Peyer's patch (tissue), 4 donors: ENCODE measurements at regions not wholly inside any gene's neighbourhood (a gene's known extent, or its start where the extent isn't known, plus 50 kb on each side); places are given as distances from the start of the nearest gene placed in this dataset.

Source experiments
- POLR2A ChIP-seq, 2 donors: fragments of 450-650 bp; IDR thresholded peaks; one replicate each; pipeline ENCODE4 v1.5.1; 2017; ENCODE audit warnings: antibody characterized with exemption in 2 of 2, mild to moderate bottlenecking in 2 of 2, moderate library complexity in 2 of 2
- TF ChIP-seq, protein P1 (sequence below), 6 experiments: fragments of 450-650 bp in 4 of 6; fragments of 200-600 bp in 2 of 6; sonication (generic) in 1 of 6; IDR thresholded peaks; one replicate each; pipeline ENCODE4 v1.5.1; 2017 to 2019; ENCODE audit warnings: antibody characterized with exemption in 6 of 6, mild to moderate bottlenecking in 3 of 6, moderate library complexity in 1 of 6

DNA sequence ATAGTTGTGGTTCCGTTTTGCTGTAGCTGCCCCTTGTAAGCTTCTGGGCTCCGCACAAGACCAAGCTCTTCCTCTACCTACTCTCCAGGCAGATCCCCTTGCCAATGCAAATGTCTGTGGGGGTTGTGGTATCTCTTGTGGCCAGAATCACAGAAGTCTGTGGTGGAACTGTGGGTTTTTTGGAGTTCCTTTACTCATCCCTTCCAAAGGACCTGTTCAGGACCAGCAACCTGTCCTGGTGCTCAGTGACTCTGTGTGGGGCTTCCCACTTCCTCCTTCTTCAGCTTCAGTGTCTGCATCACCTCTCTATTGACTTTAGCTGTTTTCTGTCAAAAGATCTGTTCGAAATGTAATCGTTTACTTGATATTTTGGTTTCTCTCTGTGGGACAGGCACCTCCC, 441.3 kb upstream of the ADAMTSL1 start:
- TF ChIP-seq, protein P1, sequence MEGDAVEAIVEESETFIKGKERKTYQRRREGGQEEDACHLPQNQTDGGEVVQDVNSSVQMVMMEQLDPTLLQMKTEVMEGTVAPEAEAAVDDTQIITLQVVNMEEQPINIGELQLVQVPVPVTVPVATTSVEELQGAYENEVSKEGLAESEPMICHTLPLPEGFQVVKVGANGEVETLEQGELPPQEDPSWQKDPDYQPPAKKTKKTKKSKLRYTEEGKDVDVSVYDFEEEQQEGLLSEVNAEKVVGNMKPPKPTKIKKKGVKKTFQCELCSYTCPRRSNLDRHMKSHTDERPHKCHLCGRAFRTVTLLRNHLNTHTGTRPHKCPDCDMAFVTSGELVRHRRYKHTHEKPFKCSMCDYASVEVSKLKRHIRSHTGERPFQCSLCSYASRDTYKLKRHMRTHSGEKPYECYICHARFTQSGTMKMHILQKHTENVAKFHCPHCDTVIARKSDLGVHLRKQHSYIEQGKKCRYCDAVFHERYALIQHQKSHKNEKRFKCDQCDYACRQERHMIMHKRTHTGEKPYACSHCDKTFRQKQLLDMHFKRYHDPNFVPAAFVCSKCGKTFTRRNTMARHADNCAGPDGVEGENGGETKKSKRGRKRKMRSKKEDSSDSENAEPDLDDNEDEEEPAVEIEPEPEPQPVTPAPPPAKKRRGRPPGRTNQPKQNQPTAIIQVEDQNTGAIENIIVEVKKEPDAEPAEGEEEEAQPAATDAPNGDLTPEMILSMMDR (IDR thresholded peaks at IDR 0.05), result no peak
- TF ChIP-seq POLR2A (IDR thresholded peaks at IDR 0.05), result no peak
